ENCODE measurements at regions not wholly inside any gene's neighbourhood (a gene's known extent, or its start where the extent isn't known, plus 50 kb on each side); places are given as distances from the start of the nearest gene placed in this dataset.

GRCh38 chr3:153539263-153539662 is 377.2 kb downstream of the RAP2B start:
- Histone ChIP-seq H3K9ac (ENCODE audit: control insufficient read depth, insufficient read depth, low read length) (no peak overlapping the region), H3K9me3 (replicated peaks; ENCODE audit: control insufficient read depth, insufficient read depth, low read length) (no peaks in the 10 kb centered on the region), H3K4me1 (ENCODE audit: control insufficient read depth, insufficient read depth, low read length) (no peaks in the 10 kb centered on the region), H3K27ac (ENCODE audit: control insufficient read depth, insufficient read depth) (no peak overlapping the region), H3K79me2 (ENCODE audit: control insufficient read depth, insufficient read depth, low read length) (no peaks in the 10 kb centered on the region), H2AFZ (ENCODE audit: control insufficient read depth, low read depth, low read length) (no peak overlapping the region), H3K36me3 (ENCODE audit: control insufficient read depth in 2 of 2, insufficient read depth in 2 of 2, low read length in 1 of 2) (no peaks in the 10 kb centered on the region), H3K4me2 (ENCODE audit: control insufficient read depth, insufficient read depth) (no peak overlapping the region), H3K4me3 (no peak overlapping the region), H3K27me3 (replicated peaks in 1 of 2; ENCODE audit: control insufficient read depth in 2 of 2, insufficient read depth in 2 of 2, low read length in 1 of 2) (no peaks in the 10 kb centered on the region), H4K20me1 (ENCODE audit: control insufficient read depth, insufficient read depth) (no peaks in the 10 kb centered on the region)
- no TSS peak for BruUV-seq (replicated peaks)
- intact Hi-C loops (cut with micrococcal nuclease; ENCODE audit: unreplicated experiment) = no loop called here
- ATAC-seq = no peak
- in situ Hi-C loops (cut with MboI) = no loop called here
- 22% methylated on average over 1 of the region's 1 CpG for WGBS (ENCODE audit: insufficient coverage, insufficient replicate concordance, low lambda C conversion rate, missing lambda C conversion rate)
- ChIA-PET RAD21 (ENCODE audit: unreplicated experiment) (no interaction called here), POLR2A (no interaction called here), SMC1A (ENCODE audit: uncharacterized antibody, unreplicated experiment) (interaction anchor here (0.8 kb wide), 1 partner anchor 527 kb away, joined by 3 read pairs; no protein-coding TSS in a partner anchor), CTCF (interaction anchor here (0.7 to 0.8 kb wide), 2 partner anchors 8 to 12 kb away, joined by 3 read pairs; no protein-coding TSS in a partner anchor)
- DNase-seq (ENCODE audit: low read depth, low spot score) = no peak
- no peak for FAIRE-seq
- TF ChIP-seq USF2 (IDR thresholded peaks at IDR 0.05; ENCODE audit: borderline replicate concordance, low read depth, low read length) (no peak), HCFC1 (IDR thresholded peaks at IDR 0.05; ENCODE audit: low read length) (no peak), POU2F2 (IDR thresholded peaks at IDR 0.05; ENCODE audit: borderline replicate concordance, low read depth, low read length) (no peak), BCLAF1 (IDR thresholded peaks at IDR 0.05) (no peak), TCF3 (IDR thresholded peaks at IDR 0.05; ENCODE audit: borderline replicate concordance, insufficient read depth, low read depth, low read length) (no peak), TAF1 (IDR thresholded peaks at IDR 0.05; ENCODE audit: borderline replicate concordance, low read depth, low read length) (no peak), TCF12 (IDR thresholded peaks at IDR 0.05; ENCODE audit: low read depth, low read length) (no peak), SKIL (IDR thresholded peaks at IDR 0.05; ENCODE audit: low read depth, poor library complexity, severe bottlenecking) (no peak), JUNB (IDR thresholded peaks at IDR 0.05) (no peak), PBX3 (IDR thresholded peaks at IDR 0.05; ENCODE audit: insufficient replicate concordance, low read depth, low read length) (no peak), NFYA (IDR thresholded peaks at IDR 0.05; ENCODE audit: borderline replicate concordance, low read depth, low read length) (no peak)
- TF ChIP-seq, protein P1, sequence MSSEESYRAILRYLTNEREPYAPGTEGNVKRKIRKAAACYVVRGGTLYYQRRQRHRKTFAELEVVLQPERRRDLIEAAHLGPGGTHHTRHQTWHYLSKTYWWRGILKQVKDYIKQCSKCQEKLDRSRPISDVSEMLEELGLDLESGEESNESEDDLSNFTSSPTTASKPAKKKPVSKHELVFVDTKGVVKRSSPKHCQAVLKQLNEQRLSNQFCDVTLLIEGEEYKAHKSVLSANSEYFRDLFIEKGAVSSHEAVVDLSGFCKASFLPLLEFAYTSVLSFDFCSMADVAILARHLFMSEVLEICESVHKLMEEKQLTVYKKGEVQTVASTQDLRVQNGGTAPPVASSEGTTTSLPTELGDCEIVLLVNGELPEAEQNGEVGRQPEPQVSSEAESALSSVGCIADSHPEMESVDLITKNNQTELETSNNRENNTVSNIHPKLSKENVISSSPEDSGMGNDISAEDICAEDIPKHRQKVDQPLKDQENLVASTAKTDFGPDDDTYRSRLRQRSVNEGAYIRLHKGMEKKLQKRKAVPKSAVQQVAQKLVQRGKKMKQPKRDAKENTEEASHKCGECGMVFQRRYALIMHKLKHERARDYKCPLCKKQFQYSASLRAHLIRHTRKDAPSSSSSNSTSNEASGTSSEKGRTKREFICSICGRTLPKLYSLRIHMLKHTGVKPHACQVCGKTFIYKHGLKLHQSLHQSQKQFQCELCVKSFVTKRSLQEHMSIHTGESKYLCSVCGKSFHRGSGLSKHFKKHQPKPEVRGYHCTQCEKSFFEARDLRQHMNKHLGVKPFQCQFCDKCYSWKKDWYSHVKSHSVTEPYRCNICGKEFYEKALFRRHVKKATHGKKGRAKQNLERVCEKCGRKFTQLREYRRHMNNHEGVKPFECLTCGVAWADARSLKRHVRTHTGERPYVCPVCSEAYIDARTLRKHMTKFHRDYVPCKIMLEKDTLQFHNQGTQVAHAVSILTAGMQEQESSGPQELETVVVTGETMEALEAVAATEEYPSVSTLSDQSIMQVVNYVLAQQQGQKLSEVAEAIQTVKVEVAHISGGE (CRISPR knock-in tag; IDR thresholded peaks at IDR 0.05) = no peak

Data from GM12878 (cell line).